GM21717 (cell line): ENCODE measurements at regions not wholly inside any gene's neighbourhood (a gene's known extent, or its start where the extent isn't known, plus 50 kb on each side); places are given as distances from the start of the nearest gene placed in this dataset.

Experiments
- ATAC-seq: cut with Tn5 transposase; IDR thresholded peaks from one replicate; pipeline ENCODE4 v1.9.1; 2021; ENCODE audit warnings: mild to moderate bottlenecking, moderate library complexity; ENCODE audit not compliant: unreplicated experiment

- ATAC-seq = no peak
These were observed 68.5 kb upstream of the NXT1 start for GRCh38 chr20:23282111-23282510.

- no peak for ATAC-seq
These were observed 70.8 kb upstream of the NXT1 start for GRCh38 chr20:23279836-23280235.

- no peak for ATAC-seq
These were observed 72.4 kb upstream of the NXT1 start for GRCh38 chr20:23278172-23278571.

GRCh38 chr20:23277316-23277715, 73.3 kb upstream of the NXT1 start:
- no peak for ATAC-seq

GRCh38 chr20:23273776-23274175, 76.8 kb upstream of the NXT1 start:
- ATAC-seq = no peak

GRCh38 chr20:23272176-23273029, 78.2 kb upstream of the NXT1 start:
- no peak for ATAC-seq

- no peak for ATAC-seq
These were observed 80.1 kb upstream of the NXT1 start for GRCh38 chr20:23270382-23270911.

- no peak for ATAC-seq
These were observed 80.6 kb upstream of the NXT1 start for GRCh38 chr20:23269954-23270353.

- ATAC-seq = no peak
These were observed 81.7 kb upstream of the NXT1 start for GRCh38 chr20:23268792-23269354.

- no peak for ATAC-seq
These were observed 82.7 kb upstream of the NXT1 start for GRCh38 chr20:23267909-23268308.

GRCh38 chr20:23266530-23267398, 83.8 kb upstream of the NXT1 start:
- ATAC-seq = no peak

GRCh38 chr20:23265226-23265625, 85.4 kb upstream of the NXT1 start:
- no peak for ATAC-seq

GRCh38 chr20:23264545-23264944, 86.0 kb upstream of the NXT1 start:
- no peak for ATAC-seq

GRCh38 chr20:23260181-23260840, 90.3 kb upstream of the NXT1 start:
- ATAC-seq = no peak

- ATAC-seq = no peak
These were observed 91.9 kb upstream of the NXT1 start for GRCh38 chr20:23258747-23259121.

- no peak for ATAC-seq
These were observed 92.5 kb upstream of the NXT1 start for GRCh38 chr20:23257848-23258746.

- no peak for ATAC-seq
These were observed 93.4 kb upstream of the NXT1 start for GRCh38 chr20:23257106-23257761.

GRCh38 chr20:23255716-23256385, 94.7 kb upstream of the NXT1 start:
- ATAC-seq = no peak

GRCh38 chr20:23255106-23255505, 95.5 kb upstream of the NXT1 start:
- ATAC-seq = no peak
